22Rv1 (cell line): ENCODE measurements at regions not wholly inside any gene's neighbourhood (a gene's known extent, or its start where the extent isn't known, plus 50 kb on each side); places are given as distances from the start of the nearest gene placed in this dataset.
A peak's percentile ranks its signal among the peaks of the same experiment; 100 is the strongest.

Experiments used
- H3K27ac ChIP-seq: fragments of 450-650 bp; 2 replicates; pipeline ENCODE4 v1.5.1; 2017
- ZFX ChIP-seq: fragments of 450-650 bp; IDR thresholded peaks from 2 replicates; pipeline ENCODE4 v1.6.1; 2017; ENCODE audit warnings: antibody characterized with exemption, borderline replicate concordance
- TF ChIP-seq, protein P1 (sequence below): fragments of 450-650 bp; IDR thresholded peaks from 2 replicates; pipeline ENCODE4 v1.5.1; 2017; ENCODE audit warnings: mild to moderate bottlenecking

DNA sequence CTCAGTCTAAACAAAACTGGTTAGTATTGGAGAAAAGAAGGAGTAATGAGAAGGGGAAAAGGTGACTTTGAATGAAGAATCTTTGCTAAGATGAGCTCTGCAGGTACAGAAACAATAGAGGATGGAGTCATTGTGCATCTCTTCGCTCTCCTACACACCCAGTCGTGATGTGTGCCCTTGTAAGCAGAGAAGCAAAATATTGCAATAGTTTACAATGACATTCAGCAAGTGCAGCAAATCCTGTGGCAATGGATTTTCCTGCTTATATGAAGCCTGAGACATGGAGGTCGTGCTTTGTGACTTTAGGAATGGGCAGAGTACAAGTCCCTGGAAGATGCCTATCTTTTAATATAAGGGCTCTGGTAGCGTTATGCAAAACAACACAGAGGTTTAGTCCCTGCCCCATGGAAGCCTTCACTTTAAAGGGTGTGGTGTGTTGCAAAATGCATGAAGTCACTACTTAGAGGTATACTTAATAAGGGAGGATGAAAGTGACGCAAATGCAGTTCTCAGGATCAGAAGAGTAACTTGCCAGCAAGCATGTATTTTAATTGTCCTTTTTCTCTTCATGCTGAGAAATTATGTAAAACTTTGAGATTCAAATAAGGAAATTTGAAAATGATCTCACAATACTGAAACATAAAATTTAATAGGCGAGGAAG lies 88.0 kb upstream of the IVNS1ABP start:
- TF ChIP-seq, protein P1, sequence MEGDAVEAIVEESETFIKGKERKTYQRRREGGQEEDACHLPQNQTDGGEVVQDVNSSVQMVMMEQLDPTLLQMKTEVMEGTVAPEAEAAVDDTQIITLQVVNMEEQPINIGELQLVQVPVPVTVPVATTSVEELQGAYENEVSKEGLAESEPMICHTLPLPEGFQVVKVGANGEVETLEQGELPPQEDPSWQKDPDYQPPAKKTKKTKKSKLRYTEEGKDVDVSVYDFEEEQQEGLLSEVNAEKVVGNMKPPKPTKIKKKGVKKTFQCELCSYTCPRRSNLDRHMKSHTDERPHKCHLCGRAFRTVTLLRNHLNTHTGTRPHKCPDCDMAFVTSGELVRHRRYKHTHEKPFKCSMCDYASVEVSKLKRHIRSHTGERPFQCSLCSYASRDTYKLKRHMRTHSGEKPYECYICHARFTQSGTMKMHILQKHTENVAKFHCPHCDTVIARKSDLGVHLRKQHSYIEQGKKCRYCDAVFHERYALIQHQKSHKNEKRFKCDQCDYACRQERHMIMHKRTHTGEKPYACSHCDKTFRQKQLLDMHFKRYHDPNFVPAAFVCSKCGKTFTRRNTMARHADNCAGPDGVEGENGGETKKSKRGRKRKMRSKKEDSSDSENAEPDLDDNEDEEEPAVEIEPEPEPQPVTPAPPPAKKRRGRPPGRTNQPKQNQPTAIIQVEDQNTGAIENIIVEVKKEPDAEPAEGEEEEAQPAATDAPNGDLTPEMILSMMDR = no peak
- TF ChIP-seq ZFX = no peak
- H3K27ac ChIP-seq = peak overlapping the region; percentile 29

DNA sequence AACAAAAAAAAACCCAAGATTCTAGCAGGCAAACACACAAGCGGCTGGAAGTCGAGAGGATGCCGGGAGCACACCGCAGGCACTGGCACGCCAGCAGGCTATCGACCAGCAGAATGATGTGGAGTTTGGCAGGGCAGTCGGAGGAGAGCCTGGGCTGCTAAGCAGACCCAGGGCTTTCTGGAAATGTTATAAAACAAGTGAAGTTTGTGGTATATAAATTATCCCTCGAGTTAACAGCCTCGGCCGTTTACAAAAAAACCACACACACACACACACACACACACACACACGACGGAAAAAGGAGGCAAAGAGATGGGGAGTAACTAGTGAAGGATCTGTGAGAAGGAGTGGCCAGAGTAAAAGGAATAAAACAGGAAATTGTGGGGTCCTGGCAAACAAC lies 87.2 kb upstream of the IVNS1ABP start:
- TF ChIP-seq, protein P1 = no peak
- no peak for TF ChIP-seq ZFX
- H3K27ac ChIP-seq = peak overlapping the region; percentile 29

DNA sequence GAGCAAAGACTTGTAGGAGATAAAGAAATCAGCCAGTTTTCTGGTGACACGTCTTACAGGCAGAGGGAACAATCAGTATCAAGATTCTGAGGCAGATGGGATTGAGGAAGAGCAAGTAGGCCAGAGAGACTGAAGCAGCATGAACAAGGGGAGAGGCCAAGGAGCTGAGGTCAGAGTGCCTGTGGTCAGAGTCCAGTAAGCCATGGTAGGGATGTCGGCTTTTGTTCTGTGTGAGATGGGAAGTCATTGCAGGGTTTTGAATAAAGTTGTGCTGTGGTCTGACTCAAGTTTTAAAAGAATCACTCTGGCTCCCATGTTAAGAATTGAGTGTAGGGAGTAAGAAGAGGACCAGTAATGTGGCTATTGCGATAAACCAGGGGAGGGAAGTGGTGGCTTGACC lies 85.9 kb upstream of the IVNS1ABP start:
- H3K27ac ChIP-seq = no peak overlapping the region
- TF ChIP-seq, protein P1 = no peak
- TF ChIP-seq ZFX = no peak

DNA sequence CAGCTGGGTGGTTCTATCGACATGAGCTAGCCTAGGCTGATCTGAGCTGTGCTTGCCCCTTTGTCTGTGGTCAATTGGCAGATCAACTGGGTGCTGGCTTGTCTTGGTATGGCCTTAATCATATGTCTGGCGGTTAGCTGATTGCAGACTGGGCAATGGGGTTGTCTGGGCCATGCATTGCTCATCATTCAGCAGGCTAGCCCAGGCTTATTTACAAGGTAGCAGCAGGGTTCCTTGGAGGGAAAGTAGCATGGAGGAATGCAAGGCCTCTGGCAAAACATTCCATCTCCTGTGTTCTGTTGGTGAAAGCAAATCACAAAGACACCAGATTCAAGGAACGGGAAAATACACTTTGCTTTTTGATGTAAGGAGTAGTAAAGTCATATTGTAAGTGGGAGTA lies 84.0 kb upstream of the IVNS1ABP start:
- no peak overlapping the region for H3K27ac ChIP-seq

DNA sequence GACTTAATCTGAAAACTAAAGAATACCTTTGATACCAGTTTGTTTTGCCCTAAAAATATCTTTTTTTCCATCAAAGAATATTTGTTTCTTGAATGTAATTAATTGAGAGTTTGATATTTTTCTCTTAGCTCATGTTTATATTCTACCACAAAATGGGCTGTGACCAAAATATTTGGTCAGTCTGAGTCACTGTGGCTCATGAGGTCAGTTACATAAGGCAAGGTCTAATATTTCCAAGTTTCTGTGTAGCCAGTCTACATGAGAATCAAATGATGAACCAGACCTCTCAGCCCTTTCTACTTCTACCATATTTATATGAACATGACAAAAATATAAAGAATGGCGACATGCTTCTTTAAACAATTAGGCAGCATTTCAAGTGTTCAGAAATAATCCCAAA lies 83.0 kb upstream of the IVNS1ABP start:
- no peak overlapping the region for H3K27ac ChIP-seq
- TF ChIP-seq, protein P1 = no peak
- TF ChIP-seq ZFX = no peak

More for the DNA sequence above, 84.0 kb upstream of the IVNS1ABP start:
- no peak for TF ChIP-seq ZFX
- TF ChIP-seq, protein P1 = no peak

DNA sequence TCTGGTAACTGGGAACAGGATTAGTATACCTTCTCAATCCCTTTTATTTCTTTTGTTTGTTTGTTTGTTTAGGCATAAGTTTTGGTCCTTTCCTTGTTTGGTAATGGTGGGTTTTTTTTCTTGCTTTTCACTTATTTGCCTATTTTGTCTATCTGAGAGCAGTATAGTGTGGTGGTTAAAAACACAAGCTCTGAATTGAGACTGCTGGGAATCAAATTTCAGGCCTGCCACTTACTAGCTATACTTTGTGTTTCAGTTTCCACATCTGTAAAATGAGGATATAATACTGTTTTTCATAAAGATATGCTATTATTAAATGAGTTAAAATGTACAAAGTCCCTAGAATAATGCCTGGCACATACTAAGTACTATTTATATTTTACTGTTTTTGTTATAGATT lies 81.6 kb upstream of the IVNS1ABP start:
- no peak for TF ChIP-seq ZFX
- TF ChIP-seq, protein P1 = no peak

DNA sequence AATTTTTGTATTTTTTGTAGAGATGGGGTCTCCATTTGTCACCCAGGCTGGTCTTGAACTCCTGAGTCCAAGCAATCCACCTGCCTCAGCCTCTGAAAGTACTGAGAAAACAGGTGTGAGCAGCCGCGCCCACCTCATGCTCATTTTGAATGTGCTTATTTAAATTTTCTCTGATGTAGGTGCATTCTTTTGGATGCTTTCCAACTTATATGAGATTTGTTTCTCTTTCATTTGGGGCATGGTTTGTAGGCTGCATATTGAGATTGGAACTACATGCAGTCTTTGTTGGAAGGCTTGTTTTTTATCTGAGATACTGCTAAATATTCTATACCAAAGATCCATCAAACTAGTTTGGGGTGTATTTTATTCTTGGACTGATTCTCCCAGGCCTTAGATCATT lies 81.0 kb upstream of the IVNS1ABP start:
- TF ChIP-seq, protein P1 = no peak
- no peak for TF ChIP-seq ZFX
- H3K27ac ChIP-seq = no peak overlapping the region

More for the DNA sequence above, 81.6 kb upstream of the IVNS1ABP start:
- H3K27ac ChIP-seq = no peak overlapping the region
